ENCODE measurements at regions not wholly inside any gene's neighbourhood (a gene's known extent, or its start where the extent isn't known, plus 50 kb on each side); places are given as distances from the start of the nearest gene placed in this dataset.

- H3K36me3 Mint-ChIP-seq (ENCODE audit: unreplicated experiment) = peaks cover 2% of the 10 kb centered on the region
These were observed 110.7 kb upstream of the ZEB2 start for GRCh38 chr2:144630459-144631215.

GRCh38 chr2:144629935-144630334 lies 110.0 kb upstream of the ZEB2 start:
- H3K9me3 Mint-ChIP-seq (ENCODE audit: unreplicated experiment) = peaks cover 3% of the 10 kb centered on the region
- TF ChIP-seq CTCF (IDR thresholded peaks at IDR 0.05) = no peak

More at GRCh38 chr2:144630459-144631215, 110.7 kb upstream of the ZEB2 start:
- H3K27ac Mint-ChIP-seq (ENCODE audit: unreplicated experiment) = no peak overlapping the region
- no peaks in the 10 kb centered on the region for H3K27me3 Mint-ChIP-seq (ENCODE audit: unreplicated experiment)
- no peaks in the 10 kb centered on the region for H3K4me1 Mint-ChIP-seq (ENCODE audit: unreplicated experiment)
- no peak for DNase-seq (ENCODE audit: extremely low spot score, unreplicated experiment)
- no peak for TF ChIP-seq CTCF (IDR thresholded peaks at IDR 0.05)
- H3K9me3 Mint-ChIP-seq (ENCODE audit: unreplicated experiment) = peaks cover 6% of the 10 kb centered on the region
- H3K4me3 Mint-ChIP-seq (ENCODE audit: unreplicated experiment) = no peak overlapping the region

GRCh38 chr2:144628566-144628965 lies 108.6 kb upstream of the ZEB2 start:
- Mint-ChIP-seq H3K4me3 (ENCODE audit: unreplicated experiment) (no peak overlapping the region), H3K9me3 (ENCODE audit: unreplicated experiment) (peaks cover 4% of the 10 kb centered on the region), H3K27me3 (ENCODE audit: unreplicated experiment) (no peaks in the 10 kb centered on the region), H3K27ac (ENCODE audit: unreplicated experiment) (no peak overlapping the region), H3K36me3 (ENCODE audit: unreplicated experiment) (no peaks in the 10 kb centered on the region), H3K4me1 (ENCODE audit: unreplicated experiment) (no peaks in the 10 kb centered on the region)
- no peak for TF ChIP-seq CTCF (IDR thresholded peaks at IDR 0.05)
- DNase-seq (ENCODE audit: extremely low spot score, unreplicated experiment) = no peak

More at GRCh38 chr2:144629935-144630334, 110.0 kb upstream of the ZEB2 start:
- Mint-ChIP-seq H3K27ac (ENCODE audit: unreplicated experiment) (no peak overlapping the region), H3K36me3 (ENCODE audit: unreplicated experiment) (no peaks in the 10 kb centered on the region), H3K4me3 (ENCODE audit: unreplicated experiment) (no peak overlapping the region), H3K4me1 (ENCODE audit: unreplicated experiment) (no peaks in the 10 kb centered on the region), H3K27me3 (ENCODE audit: unreplicated experiment) (no peaks in the 10 kb centered on the region)
- DNase-seq (ENCODE audit: extremely low spot score, unreplicated experiment) = no peak

GRCh38 chr2:144625626-144626025 lies 105.7 kb upstream of the ZEB2 start:
- Mint-ChIP-seq H3K36me3 (ENCODE audit: unreplicated experiment) (peaks cover 4% of the 10 kb centered on the region), H3K27me3 (ENCODE audit: unreplicated experiment) (no peaks in the 10 kb centered on the region), H3K27ac (ENCODE audit: unreplicated experiment) (no peak overlapping the region), H3K4me1 (ENCODE audit: unreplicated experiment) (no peaks in the 10 kb centered on the region), H3K4me3 (ENCODE audit: unreplicated experiment) (no peak overlapping the region), H3K9me3 (ENCODE audit: unreplicated experiment) (peaks cover 14% of the 10 kb centered on the region)
- no peak for TF ChIP-seq CTCF (IDR thresholded peaks at IDR 0.05)
- DNase-seq (ENCODE audit: extremely low spot score, unreplicated experiment) = no peak

GRCh38 chr2:144625226-144625625 lies 105.3 kb upstream of the ZEB2 start:
- Mint-ChIP-seq H3K27me3 (ENCODE audit: unreplicated experiment) (no peaks in the 10 kb centered on the region), H3K9me3 (ENCODE audit: unreplicated experiment) (peaks cover 14% of the 10 kb centered on the region), H3K4me3 (ENCODE audit: unreplicated experiment) (no peak overlapping the region), H3K4me1 (ENCODE audit: unreplicated experiment) (no peaks in the 10 kb centered on the region), H3K36me3 (ENCODE audit: unreplicated experiment) (peaks cover 4% of the 10 kb centered on the region), H3K27ac (ENCODE audit: unreplicated experiment) (no peak overlapping the region)
- no peak for TF ChIP-seq CTCF (IDR thresholded peaks at IDR 0.05)
- no peak for DNase-seq (ENCODE audit: extremely low spot score, unreplicated experiment)

Measured in osteocyte (in vitro differentiated cells).